H9 (cell line): ENCODE measurements at regions not wholly inside any gene's neighbourhood (a gene's known extent, or its start where the extent isn't known, plus 50 kb on each side); places are given as distances from the start of the nearest gene placed in this dataset.

Source experiments
- DNase-seq: peaks from one replicate; pipeline ENCODE4 v3.0.0-alpha.2; 2017
- H2AFZ ChIP-seq: one replicate; pipeline ENCODE4 v1.6.1; 2013; ENCODE audit warnings: mild to moderate bottlenecking, low read length, control low read depth, moderate library complexity
- H2AK5ac ChIP-seq: 2 replicates; pipeline ENCODE4 v1.6.1; 2013; ENCODE audit warnings: low read length, control low read depth, mixed read lengths; ENCODE audit not compliant: insufficient read length
- H2BK120ac ChIP-seq: one replicate; pipeline ENCODE4 v1.6.1; 2013; ENCODE audit warnings: low read depth, mild to moderate bottlenecking, low read length, control low read depth, inconsistent platforms; ENCODE audit not compliant: poor library complexity, severe bottlenecking
- H2BK12ac ChIP-seq: 2 replicates; pipeline ENCODE4 v1.6.1; 2013; ENCODE audit warnings: low read length, control low read depth, mixed read lengths, low read depth; ENCODE audit not compliant: insufficient read length
- H2BK15ac ChIP-seq: 2 replicates; pipeline ENCODE4 v1.6.1; 2013; ENCODE audit warnings: low read depth, low read length, control low read depth
- H2BK20ac ChIP-seq: one replicate; pipeline ENCODE4 v1.6.1; 2013; ENCODE audit warnings: low read depth, mild to moderate bottlenecking, low read length, control low read depth, inconsistent platforms; ENCODE audit not compliant: poor library complexity, severe bottlenecking
- H2BK5ac ChIP-seq: 2 replicates; pipeline ENCODE4 v1.6.1; 2013; ENCODE audit warnings: low read length, control low read depth, mixed read lengths; ENCODE audit not compliant: insufficient read length
- H3K14ac ChIP-seq: 2 replicates; pipeline ENCODE4 v1.6.1; 2013; ENCODE audit warnings: low read length, control low read depth; ENCODE audit not compliant: insufficient read depth
- H3K18ac ChIP-seq: 2 replicates; pipeline ENCODE4 v1.6.1; 2013; ENCODE audit warnings: low read depth, mild to moderate bottlenecking, mixed read lengths, low read length, control low read depth; ENCODE audit not compliant: insufficient read length
- H3K23ac ChIP-seq: 2 replicates; pipeline ENCODE4 v1.6.1; 2013; ENCODE audit warnings: low read length, control low read depth, mixed read lengths, low read depth; ENCODE audit not compliant: insufficient read length
- H3K23me2 ChIP-seq: 2 replicates; pipeline ENCODE4 v1.6.1; 2013; ENCODE audit warnings: low read depth, mild to moderate bottlenecking, mixed read lengths, low read length, control low read depth; ENCODE audit not compliant: insufficient read length, poor library complexity, severe bottlenecking
- H3K27ac ChIP-seq: 2 replicates; pipeline ENCODE4 v1.5.1; 2013; ENCODE audit warnings: low read length, control low read depth, mixed read lengths, low read depth; ENCODE audit not compliant: insufficient read length
- H3K27me3 ChIP-seq: 2 replicates; pipeline ENCODE4 v1.6.1; 2013; ENCODE audit warnings: low read length, control low read depth, inconsistent platforms; ENCODE audit not compliant: insufficient read depth
- H3K4ac ChIP-seq: 2 replicates; pipeline ENCODE4 v1.6.1; 2013; ENCODE audit warnings: low read depth, mild to moderate bottlenecking, control low read depth, inconsistent platforms, low read length, moderate library complexity
- H3K4me1 ChIP-seq: 2 replicates; pipeline ENCODE4 v1.6.1; 2013; ENCODE audit warnings: low read length, control low read depth, inconsistent platforms; ENCODE audit not compliant: insufficient read depth
- H3K4me2 ChIP-seq: 2 replicates; pipeline ENCODE4 v1.6.1; 2013; ENCODE audit warnings: low read length, control low read depth, mixed read lengths; ENCODE audit not compliant: insufficient read length, insufficient read depth
- H3K56ac ChIP-seq: 2 replicates; pipeline ENCODE4 v1.6.1; 2013; ENCODE audit warnings: low read depth, mild to moderate bottlenecking, mixed read lengths, low read length, control low read depth; ENCODE audit not compliant: insufficient read length
- H3K79me1 ChIP-seq: 2 replicates; pipeline ENCODE4 v1.6.1; 2013; ENCODE audit warnings: low read depth, mild to moderate bottlenecking, moderate library complexity, low read length, control low read depth, inconsistent platforms; ENCODE audit not compliant: insufficient read depth, poor library complexity, severe bottlenecking
- H3K79me2 ChIP-seq: 2 replicates; pipeline ENCODE4 v1.6.1; 2013; ENCODE audit warnings: low read length, control low read depth, inconsistent platforms; ENCODE audit not compliant: insufficient read depth
- H3K9ac ChIP-seq: 2 replicates; pipeline ENCODE4 v1.6.1; 2013; ENCODE audit warnings: low read length, control low read depth, mixed read lengths; ENCODE audit not compliant: insufficient read length; ENCODE audit errors: extremely low read depth
- H3K9me3 ChIP-seq: one replicate; pipeline ENCODE4 v1.6.1; 2013; ENCODE audit warnings: low read depth, low read length, inconsistent platforms; ENCODE audit not compliant: control insufficient read depth
- H3T11ph ChIP-seq: one replicate; pipeline ENCODE4 v1.6.1; 2013; ENCODE audit warnings: mild to moderate bottlenecking, low read length, control low read depth, inconsistent platforms
- H4K20me1 ChIP-seq: one replicate; pipeline ENCODE4 v1.6.1; 2013; ENCODE audit not compliant: control insufficient read depth, insufficient read length, insufficient read depth
- H4K5ac ChIP-seq: 2 replicates; pipeline ENCODE4 v1.6.1; 2013; ENCODE audit warnings: low read depth, mild to moderate bottlenecking, mixed read lengths, low read length, control low read depth; ENCODE audit not compliant: insufficient read length
- H4K8ac ChIP-seq: replicated peaks from 2 replicates; pipeline ENCODE4 v1.6.1; 2013; ENCODE audit warnings: low read length, control low read depth, mixed read lengths, low read depth; ENCODE audit not compliant: insufficient read length
- H4K91ac ChIP-seq: 2 replicates; pipeline ENCODE4 v1.6.1; 2013; ENCODE audit warnings: low read depth, mild to moderate bottlenecking, moderate library complexity, mixed read lengths, low read length, control low read depth; ENCODE audit not compliant: insufficient read length
- H3K27ac Mint-ChIP-seq, 3 experiments: 2 replicates in 2 of 3; 3 replicates in 1 of 3; pipeline ENCODE4 v1.8.0; 2020 to 2021; ENCODE audit warnings: mixed read lengths in 3 of 3, mild to moderate bottlenecking in 1 of 3, moderate library complexity in 1 of 3
- H3K27me3 Mint-ChIP-seq: 2 replicates; pipeline ENCODE4 v1.8.0; 2021; ENCODE audit warnings: low read depth, mild to moderate bottlenecking, moderate library complexity, mixed read lengths
- H3K36me3 Mint-ChIP-seq, 3 experiments: 2 replicates in 2 of 3; 3 replicates in 1 of 3; pipeline ENCODE4 v1.8.0; 2020 to 2021; ENCODE audit warnings: low read depth in 3 of 3, mixed read lengths in 3 of 3; ENCODE audit not compliant: insufficient read depth in 1 of 3
- H3K4me1 Mint-ChIP-seq, 2 experiments: 2 replicates each; pipeline ENCODE4 v1.8.0; 2020; ENCODE audit warnings: mixed read lengths in 2 of 2
- H3K4me3 Mint-ChIP-seq, 2 experiments: 2 replicates in 1 of 2; 3 replicates in 1 of 2; pipeline ENCODE4 v1.8.0; 2020 to 2021; ENCODE audit warnings: mild to moderate bottlenecking in 2 of 2, mixed read lengths in 2 of 2, moderate library complexity in 1 of 2
- H3K9me3 Mint-ChIP-seq, 2 experiments: 2 replicates in 1 of 2; 3 replicates in 1 of 2; pipeline ENCODE4 v1.8.0; 2020; ENCODE audit warnings: mild to moderate bottlenecking in 2 of 2, mixed read lengths in 2 of 2, moderate library complexity in 1 of 2
- WGBS: extraction: QIAGEN DNeasy Blood & Tissue Kit; methylation state at CpG from one replicate; pipeline ENCODE4 v1.1.7; 2013; ENCODE audit warnings: missing lambda C conversion rate, low lambda C conversion rate, mixed read lengths; ENCODE audit not compliant: insufficient read length; ENCODE audit errors: extremely low coverage; 5-methylcytosine and 5-hydroxymethylcytosine counted together
- TF ChIP-seq, protein P1 (sequence below): fragments of 200-600 bp; sonication (generic); conservative IDR thresholded peaks from 3 replicates; pipeline ENCODE4 v1.8.0; 2021; ENCODE audit warnings: antibody characterized with exemption, mild to moderate bottlenecking

DNA sequence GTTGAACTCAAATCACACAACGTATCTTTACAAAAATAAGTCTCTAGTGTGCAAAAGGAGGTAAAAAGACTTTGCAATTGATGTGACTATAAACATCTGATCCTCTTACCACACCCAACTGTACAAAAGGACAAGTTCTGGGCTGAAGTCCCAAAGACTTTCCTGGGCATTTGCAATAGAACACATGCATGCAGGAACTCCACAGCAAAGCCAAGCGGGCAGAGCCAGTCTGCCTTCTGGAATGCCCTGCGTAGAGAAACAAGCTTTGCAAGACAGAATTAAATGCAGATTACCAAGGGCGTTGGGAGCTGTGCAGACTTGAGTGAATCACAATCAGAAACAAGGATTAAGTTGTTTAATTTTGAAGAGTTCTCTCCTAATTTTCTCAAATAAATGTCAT lies 208.4 kb upstream of the ZNF521 start:
- Histone ChIP-seq H3K79me2 (no peaks in the 10 kb centered on the region), H2BK120ac (no peak overlapping the region), H4K20me1 (no peaks in the 10 kb centered on the region), H3K23ac (no peak overlapping the region), H3K14ac (no peak overlapping the region), H3K9ac (no peak overlapping the region), H3K23me2 (no peaks in the 10 kb centered on the region), H2BK15ac (no peak overlapping the region), H3K18ac (no peak overlapping the region), H3K4ac (no peak overlapping the region), H3K27ac (no peak overlapping the region), H2BK20ac (no peak overlapping the region), H3K79me1 (no peaks in the 10 kb centered on the region), H3K56ac (no peak overlapping the region), H2AFZ (no peak overlapping the region), H3K4me1 (no peaks in the 10 kb centered on the region), H2AK5ac (no peak overlapping the region), H2BK12ac (no peak overlapping the region), H4K5ac (no peak overlapping the region), H3K27me3 (no peaks in the 10 kb centered on the region), H2BK5ac (no peak overlapping the region), H4K91ac (no peak overlapping the region), H4K8ac (no peak overlapping the region), H3K9me3 (no peaks in the 10 kb centered on the region), H3T11ph (no peak overlapping the region), H3K4me2 (no peak overlapping the region)
- no peaks in the 10 kb centered on the region; the same call in 1 of the 2 replicates for H3K27me3 Mint-ChIP-seq
- no peaks in the 10 kb centered on the region for H3K4me1 Mint-ChIP-seq
- WGBS: no CpG with 5 or more reads among the region's 4 CpGs
- no peak for DNase-seq
- no peaks in the 10 kb centered on the region for H3K9me3 Mint-ChIP-seq
- H3K36me3 Mint-ChIP-seq: no peaks in the 10 kb centered on the region
- H3K4me3 Mint-ChIP-seq: no peak overlapping the region
- H3K27ac Mint-ChIP-seq: no peak overlapping the region
- TF ChIP-seq, protein P1, sequence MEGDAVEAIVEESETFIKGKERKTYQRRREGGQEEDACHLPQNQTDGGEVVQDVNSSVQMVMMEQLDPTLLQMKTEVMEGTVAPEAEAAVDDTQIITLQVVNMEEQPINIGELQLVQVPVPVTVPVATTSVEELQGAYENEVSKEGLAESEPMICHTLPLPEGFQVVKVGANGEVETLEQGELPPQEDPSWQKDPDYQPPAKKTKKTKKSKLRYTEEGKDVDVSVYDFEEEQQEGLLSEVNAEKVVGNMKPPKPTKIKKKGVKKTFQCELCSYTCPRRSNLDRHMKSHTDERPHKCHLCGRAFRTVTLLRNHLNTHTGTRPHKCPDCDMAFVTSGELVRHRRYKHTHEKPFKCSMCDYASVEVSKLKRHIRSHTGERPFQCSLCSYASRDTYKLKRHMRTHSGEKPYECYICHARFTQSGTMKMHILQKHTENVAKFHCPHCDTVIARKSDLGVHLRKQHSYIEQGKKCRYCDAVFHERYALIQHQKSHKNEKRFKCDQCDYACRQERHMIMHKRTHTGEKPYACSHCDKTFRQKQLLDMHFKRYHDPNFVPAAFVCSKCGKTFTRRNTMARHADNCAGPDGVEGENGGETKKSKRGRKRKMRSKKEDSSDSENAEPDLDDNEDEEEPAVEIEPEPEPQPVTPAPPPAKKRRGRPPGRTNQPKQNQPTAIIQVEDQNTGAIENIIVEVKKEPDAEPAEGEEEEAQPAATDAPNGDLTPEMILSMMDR: no peak
